GM12878 (cell line): ENCODE measurements at regions not wholly inside any gene's neighbourhood (a gene's known extent, or its start where the extent isn't known, plus 50 kb on each side); places are given as distances from the start of the nearest gene placed in this dataset.
A peak's percentile ranks its signal among the peaks of the same experiment; 100 is the strongest.

Experiments used
- ATAC-seq: fragments of 200-7000 bp; cut with Tn5 transposase; 3 replicates; pipeline ENCODE4 v1.9.1; 2020; ENCODE audit warnings: mild to moderate bottlenecking, moderate library complexity
- BruUV-seq: library from RNA; stranded (reverse); fragments of 400-500 nt; replicated peaks from 2 replicates; lab custom pipeline; 2021; lab: Mats Ljungman, UMichigan
- CTCF ChIA-PET: fragments of 300-600 bp; sonication (Branson Sonifier 250); formaldehyde crosslinking; extraction: SDS; loops from one replicate; lab custom pipeline; 2021; ENCODE audit warnings: inconsistent platforms; lab: Yijun Ruan, JAX
- POLR2A ChIA-PET: fragments of 350-600 bp; formaldehyde crosslinking; extraction: SDS; loops from one replicate; lab custom pipeline; 2021; ENCODE audit warnings: inconsistent platforms; lab: Charles Lee
- RAD21 ChIA-PET: fragments of 300-600 bp; sonication (Branson Sonifier 250); formaldehyde crosslinking; loops from one replicate; lab custom pipeline; 2023; ENCODE audit warnings: antibody characterized with exemption; ENCODE audit not compliant: unreplicated experiment; lab: Charles Lee
- SMC1A ChIA-PET: fragments of 300-600 bp; sonication (Branson Sonifier 250); formaldehyde crosslinking; loops from one replicate; lab custom pipeline; 2023; ENCODE audit not compliant: unreplicated experiment, uncharacterized antibody; lab: Charles Lee
- DNase-seq: peaks from one replicate; pipeline ENCODE4 v3.0.0-alpha.2; 2011; ENCODE audit warnings: low read depth, low spot score
- FAIRE-seq: peaks from 3 replicates; lab custom pipeline; 2011; peaks lifted over from hg19 to GRCh38; lab: Jason Lieb, UNC
- H2AFZ ChIP-seq: 2 replicates; pipeline ENCODE4 v1.6.0; 2011; ENCODE audit warnings: low read depth, low read length, control low read depth; ENCODE audit not compliant: control insufficient read depth
- H3K27ac ChIP-seq: 2 replicates; pipeline ENCODE4 v1.5.1; 2011; ENCODE audit warnings: control low read depth; ENCODE audit not compliant: control insufficient read depth, insufficient read depth
- H3K27me3 ChIP-seq, 2 experiments: replicated peaks in 1 of 2; 2 replicates each; pipeline versions ENCODE4 v1.6.0 to v1.6.1; 2011; ENCODE audit warnings: low read length in 1 of 2; ENCODE audit not compliant: control insufficient read depth in 2 of 2, insufficient read depth in 2 of 2
- H3K36me3 ChIP-seq, 2 experiments: 2 replicates each; pipeline ENCODE4 v1.5.1; 2011; ENCODE audit warnings: low read length in 1 of 2; ENCODE audit not compliant: control insufficient read depth in 2 of 2, insufficient read depth in 2 of 2
- H3K4me1 ChIP-seq: 2 replicates; pipeline ENCODE4 v1.6.1; 2011; ENCODE audit warnings: mild to moderate bottlenecking, low read length, moderate library complexity, mixed read lengths; ENCODE audit not compliant: control insufficient read depth, insufficient read depth
- H3K4me2 ChIP-seq: 2 replicates; pipeline ENCODE4 v1.6.0; 2011; ENCODE audit warnings: control low read depth; ENCODE audit not compliant: control insufficient read depth, insufficient read depth
- H3K4me3 ChIP-seq: fragments of 200-600 bp; sonication (generic); 2 replicates; pipeline ENCODE4 v1.5.1; 2016
- H3K79me2 ChIP-seq: 2 replicates; pipeline ENCODE4 v1.6.0; 2011; ENCODE audit warnings: low read length; ENCODE audit not compliant: control insufficient read depth, insufficient read depth
- H3K9ac ChIP-seq: 2 replicates; pipeline ENCODE4 v1.8.0; 2011; ENCODE audit warnings: low read length, control low read depth, mixed read lengths; ENCODE audit not compliant: control insufficient read depth, insufficient read depth
- H3K9me3 ChIP-seq: replicated peaks from 3 replicates; pipeline ENCODE4 v1.5.1; 2011; ENCODE audit warnings: mild to moderate bottlenecking, low read length; ENCODE audit not compliant: control insufficient read depth, insufficient read depth
- H4K20me1 ChIP-seq: 2 replicates; pipeline ENCODE4 v1.6.0; 2011; ENCODE audit not compliant: control insufficient read depth, insufficient read depth
- CBFB ChIP-seq: IDR thresholded peaks from 2 replicates; pipeline ENCODE4 v1.6.1; 2016; ENCODE audit warnings: antibody characterized with exemption, low read depth
- CHD1 ChIP-seq: IDR thresholded peaks from 2 replicates; pipeline ENCODE4 v1.6.1; 2012; ENCODE audit warnings: low read depth, low read length, improper control_type of control experiment
- JUND ChIP-seq: IDR thresholded peaks from 2 replicates; pipeline ENCODE4 v1.6.1; 2012; ENCODE audit warnings: low read depth, mild to moderate bottlenecking, low read length, improper control_type of control experiment, moderate library complexity
- MTA3 ChIP-seq: IDR thresholded peaks from 2 replicates; pipeline ENCODE4 v1.6.1; 2012; ENCODE audit warnings: low read length, inconsistent platforms, borderline replicate concordance
- WGBS: methylation state at CpG from one replicate; pipeline ENCODE4 v1.1.6; 2016; ENCODE audit warnings: low lambda C conversion rate; ENCODE audit not compliant: insufficient replicate concordance, insufficient coverage; ENCODE audit errors: missing lambda C conversion rate; 5-methylcytosine and 5-hydroxymethylcytosine counted together
- in situ Hi-C: fragments of 300-500 bp; cut with MboI; formaldehyde crosslinking; loops from 9 replicates; pipeline ENCODE4 v1.14.3; 2018; ENCODE audit warnings: mixed read lengths
- intact Hi-C: fragments of 100-400 bp; cut with micrococcal nuclease; formaldehyde crosslinking; loops from one replicate; pipeline ENCODE4 v1.14.2; 2022; ENCODE audit not compliant: unreplicated experiment
- TF ChIP-seq, protein P1 (sequence below): IDR thresholded peaks from 2 replicates; pipeline ENCODE4 v1.6.1; 2012; ENCODE audit warnings: low read depth, low read length, improper control_type of control experiment
- TF ChIP-seq, protein P2 (sequence below): fragments of 450-650 bp; IDR thresholded peaks from 2 replicates; pipeline ENCODE4 v1.6.1; 2017; ENCODE audit warnings: borderline replicate concordance
- TF ChIP-seq, protein P3 (sequence below), 3 experiments: IDR thresholded peaks in 2 of 3; conservative IDR thresholded peaks in 1 of 3; 2 replicates each; pipeline ENCODE4 v1.5.1; 2011; ENCODE audit warnings: low read depth in 3 of 3, low read length in 3 of 3, mild to moderate bottlenecking in 3 of 3, control low read depth in 2 of 3, moderate library complexity in 2 of 3, inconsistent platforms in 1 of 3, mixed read lengths in 1 of 3; ENCODE audit not compliant: control insufficient read depth in 2 of 3, insufficient read depth in 1 of 3; ENCODE audit errors: extremely low read depth in 1 of 3

DNA sequence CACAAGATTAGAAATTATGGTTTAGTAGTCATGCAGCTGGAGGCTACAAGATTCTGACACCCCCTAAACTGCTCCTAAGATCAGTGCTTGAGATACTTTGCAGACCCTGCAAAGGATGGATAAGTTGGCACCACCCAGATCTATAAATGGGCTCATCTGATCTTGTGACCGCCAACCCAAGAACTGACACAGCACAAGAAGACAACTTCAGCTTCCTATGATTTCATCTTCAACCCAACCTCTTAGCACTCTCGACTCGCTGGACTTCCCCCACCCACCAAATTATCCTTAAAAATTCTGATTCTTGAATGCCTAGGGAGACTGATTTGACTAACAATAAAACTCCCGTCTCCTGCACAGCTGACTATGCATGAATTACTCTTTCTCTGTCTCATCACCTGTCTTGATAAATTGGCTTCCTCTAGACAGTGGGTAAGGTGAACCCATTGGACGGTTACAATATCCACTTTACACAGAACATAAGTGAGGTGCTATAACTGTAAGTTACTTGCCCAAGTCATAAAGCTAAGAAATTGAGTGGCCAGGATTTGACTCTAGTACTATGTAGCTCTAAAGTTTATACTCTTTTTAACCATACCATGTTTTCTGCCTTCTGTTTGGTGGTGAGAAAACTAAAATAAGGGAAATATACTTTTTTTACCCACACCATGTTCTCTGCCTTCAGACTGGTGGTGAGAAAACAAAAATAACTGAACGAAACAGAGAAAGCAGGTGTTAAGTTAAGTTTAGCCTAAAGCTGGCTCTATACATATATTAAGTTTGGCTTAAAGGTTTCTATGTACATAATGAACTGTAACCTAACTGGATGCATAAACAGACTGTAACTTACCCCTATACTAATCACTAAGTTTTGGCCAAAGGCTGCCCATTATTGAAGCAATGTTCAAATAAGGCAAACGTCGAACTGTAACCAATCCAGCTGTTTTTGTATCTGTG lies 962.3 kb upstream of the NXPH2 start:
- DNase-seq (no peak), ATAC-seq (peak; percentile 72), FAIRE-seq (no peak)
- H4K20me1 ChIP-seq: no peaks in the 10 kb centered on the region
- BruUV-seq: no TSS peak
- ChIA-PET RAD21 (no interaction called here), SMC1A (interaction anchor here (0.8 kb wide), 1 partner anchor 12 kb away, joined by 3 read pairs; no protein-coding TSS in a partner anchor), POLR2A (no interaction called here), CTCF (interaction anchor here (1.3 kb wide), 1 partner anchor 27 kb away, joined by 3 read pairs; no protein-coding TSS in a partner anchor)
- H3K27me3 ChIP-seq: no peaks in the 10 kb centered on the region
- intact Hi-C loops: no loop called here
- H3K36me3 ChIP-seq: no peaks in the 10 kb centered on the region
- H3K4me3 ChIP-seq: no peak overlapping the region
- H3K4me1 ChIP-seq: no peaks in the 10 kb centered on the region
- no peak for TF ChIP-seq CBFB
- TF ChIP-seq, all 136 proteins: peak for 0
- H2AFZ ChIP-seq: no peak overlapping the region
- in situ Hi-C loops: no loop called here
- no peaks in the 10 kb centered on the region for H3K9me3 ChIP-seq
- H3K9ac ChIP-seq: no peak overlapping the region
- no peaks in the 10 kb centered on the region for H3K79me2 ChIP-seq
- no peak overlapping the region for H3K4me2 ChIP-seq
- 34% methylated on average over 8 of the region's 8 CpGs for WGBS
- no peak overlapping the region for H3K27ac ChIP-seq

DNA sequence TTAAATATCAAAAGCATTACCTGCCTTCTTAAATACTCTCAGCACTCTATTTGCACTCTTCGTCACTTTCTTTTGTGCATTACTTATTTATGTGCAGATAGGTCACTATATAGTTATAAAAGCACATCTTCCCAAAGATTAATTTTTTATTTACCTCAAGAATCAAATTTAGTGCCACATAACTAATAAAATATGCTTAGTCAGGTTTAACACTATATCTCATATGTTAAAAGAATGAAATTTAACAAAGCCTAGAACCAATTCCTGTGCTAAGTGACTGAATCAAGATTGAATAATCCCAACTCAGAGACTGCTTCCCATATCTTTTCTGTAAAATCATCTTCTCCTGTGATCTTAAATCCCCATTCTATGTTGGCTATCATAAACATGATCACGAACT lies 957.5 kb upstream of the NXPH2 start:
- H3K36me3 ChIP-seq: no peaks in the 10 kb centered on the region
- H3K27me3 ChIP-seq: no peaks in the 10 kb centered on the region
- no TSS peak for BruUV-seq
- ATAC-seq (no peak), FAIRE-seq (no peak), DNase-seq (no peak)
- in situ Hi-C loops: no loop called here
- CTCF ChIA-PET: no interaction called here
- H2AFZ ChIP-seq: no peak overlapping the region
- WGBS: 7% methylated on average over 2 of the region's 2 CpGs
- H3K4me1 ChIP-seq: no peaks in the 10 kb centered on the region
- no peaks in the 10 kb centered on the region for H3K79me2 ChIP-seq
- POLR2A ChIA-PET: no interaction called here
- no peak overlapping the region for H3K4me3 ChIP-seq
- H4K20me1 ChIP-seq: no peaks in the 10 kb centered on the region
- intact Hi-C loops: no loop called here
- SMC1A ChIA-PET: interaction anchor here (0.9 kb wide), 1 partner anchor 18 kb away, joined by 3 read pairs; no protein-coding TSS in a partner anchor
- H3K9me3 ChIP-seq: no peaks in the 10 kb centered on the region
- no peak overlapping the region for H3K4me2 ChIP-seq
- RAD21 ChIA-PET: no interaction called here
- no peak overlapping the region for H3K27ac ChIP-seq
- H3K9ac ChIP-seq: no peak overlapping the region
- TF ChIP-seq, protein P1, sequence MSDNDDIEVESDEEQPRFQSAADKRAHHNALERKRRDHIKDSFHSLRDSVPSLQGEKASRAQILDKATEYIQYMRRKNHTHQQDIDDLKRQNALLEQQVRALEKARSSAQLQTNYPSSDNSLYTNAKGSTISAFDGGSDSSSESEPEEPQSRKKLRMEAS: no peak
- TF ChIP-seq MTA3 (no peak), JUND (no peak), CHD1 (no peak)
- TF ChIP-seq, protein P2, sequence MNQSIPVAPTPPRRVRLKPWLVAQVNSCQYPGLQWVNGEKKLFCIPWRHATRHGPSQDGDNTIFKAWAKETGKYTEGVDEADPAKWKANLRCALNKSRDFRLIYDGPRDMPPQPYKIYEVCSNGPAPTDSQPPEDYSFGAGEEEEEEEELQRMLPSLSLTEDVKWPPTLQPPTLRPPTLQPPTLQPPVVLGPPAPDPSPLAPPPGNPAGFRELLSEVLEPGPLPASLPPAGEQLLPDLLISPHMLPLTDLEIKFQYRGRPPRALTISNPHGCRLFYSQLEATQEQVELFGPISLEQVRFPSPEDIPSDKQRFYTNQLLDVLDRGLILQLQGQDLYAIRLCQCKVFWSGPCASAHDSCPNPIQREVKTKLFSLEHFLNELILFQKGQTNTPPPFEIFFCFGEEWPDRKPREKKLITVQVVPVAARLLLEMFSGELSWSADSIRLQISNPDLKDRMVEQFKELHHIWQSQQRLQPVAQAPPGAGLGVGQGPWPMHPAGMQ: no peak
- TF ChIP-seq, protein P3, sequence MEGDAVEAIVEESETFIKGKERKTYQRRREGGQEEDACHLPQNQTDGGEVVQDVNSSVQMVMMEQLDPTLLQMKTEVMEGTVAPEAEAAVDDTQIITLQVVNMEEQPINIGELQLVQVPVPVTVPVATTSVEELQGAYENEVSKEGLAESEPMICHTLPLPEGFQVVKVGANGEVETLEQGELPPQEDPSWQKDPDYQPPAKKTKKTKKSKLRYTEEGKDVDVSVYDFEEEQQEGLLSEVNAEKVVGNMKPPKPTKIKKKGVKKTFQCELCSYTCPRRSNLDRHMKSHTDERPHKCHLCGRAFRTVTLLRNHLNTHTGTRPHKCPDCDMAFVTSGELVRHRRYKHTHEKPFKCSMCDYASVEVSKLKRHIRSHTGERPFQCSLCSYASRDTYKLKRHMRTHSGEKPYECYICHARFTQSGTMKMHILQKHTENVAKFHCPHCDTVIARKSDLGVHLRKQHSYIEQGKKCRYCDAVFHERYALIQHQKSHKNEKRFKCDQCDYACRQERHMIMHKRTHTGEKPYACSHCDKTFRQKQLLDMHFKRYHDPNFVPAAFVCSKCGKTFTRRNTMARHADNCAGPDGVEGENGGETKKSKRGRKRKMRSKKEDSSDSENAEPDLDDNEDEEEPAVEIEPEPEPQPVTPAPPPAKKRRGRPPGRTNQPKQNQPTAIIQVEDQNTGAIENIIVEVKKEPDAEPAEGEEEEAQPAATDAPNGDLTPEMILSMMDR (IDR thresholded peaks at IDR 0.05 in 2 of 3, conservative IDR thresholded peaks at IDR 0.05 in 1 of 3; ENCODE audit: control insufficient read depth in 2 of 3, extremely low read depth in 1 of 3, insufficient read depth in 1 of 3, low read depth in 3 of 3, low read length in 3 of 3): no peak
